ENCODE measurements at regions not wholly inside any gene's neighbourhood (a gene's known extent, or its start where the extent isn't known, plus 50 kb on each side); places are given as distances from the start of the nearest gene placed in this dataset.

DNA sequence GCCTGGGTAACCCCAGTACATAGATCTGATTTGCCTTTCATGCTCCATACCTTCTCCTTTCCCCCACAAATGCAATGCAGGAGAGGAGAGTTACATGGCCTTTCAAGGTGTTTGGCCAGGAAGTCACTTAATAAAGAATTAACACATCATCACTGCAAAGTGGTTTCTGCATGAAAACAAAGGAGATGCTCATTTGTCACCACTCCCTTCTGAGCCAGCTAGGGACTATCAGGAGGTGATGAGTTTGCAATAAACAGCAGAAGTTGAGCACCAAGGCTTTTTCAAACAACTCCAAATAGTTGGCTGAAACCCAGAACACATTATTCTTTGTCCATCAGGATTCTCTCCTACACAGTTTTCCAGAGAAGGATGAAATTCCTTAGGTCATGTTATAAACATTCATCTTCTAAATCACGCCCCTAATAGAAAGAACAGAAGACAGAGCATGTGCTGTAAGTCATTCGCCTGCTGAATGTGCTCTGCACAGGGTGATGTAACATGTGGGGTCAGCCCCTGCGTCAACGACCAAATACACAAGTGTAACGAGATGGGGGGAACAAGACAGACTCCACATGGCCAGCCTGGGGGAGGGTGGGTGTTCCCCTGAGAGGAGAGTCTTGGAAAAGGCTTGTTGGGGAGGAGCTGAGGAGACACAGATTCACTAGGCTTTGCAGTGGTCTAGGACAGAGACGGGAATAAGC, 87.3 kb upstream of the RMDN2 start:
- no peak for DNase-seq (ENCODE audit: low read depth in 2 of 2)

DNA sequence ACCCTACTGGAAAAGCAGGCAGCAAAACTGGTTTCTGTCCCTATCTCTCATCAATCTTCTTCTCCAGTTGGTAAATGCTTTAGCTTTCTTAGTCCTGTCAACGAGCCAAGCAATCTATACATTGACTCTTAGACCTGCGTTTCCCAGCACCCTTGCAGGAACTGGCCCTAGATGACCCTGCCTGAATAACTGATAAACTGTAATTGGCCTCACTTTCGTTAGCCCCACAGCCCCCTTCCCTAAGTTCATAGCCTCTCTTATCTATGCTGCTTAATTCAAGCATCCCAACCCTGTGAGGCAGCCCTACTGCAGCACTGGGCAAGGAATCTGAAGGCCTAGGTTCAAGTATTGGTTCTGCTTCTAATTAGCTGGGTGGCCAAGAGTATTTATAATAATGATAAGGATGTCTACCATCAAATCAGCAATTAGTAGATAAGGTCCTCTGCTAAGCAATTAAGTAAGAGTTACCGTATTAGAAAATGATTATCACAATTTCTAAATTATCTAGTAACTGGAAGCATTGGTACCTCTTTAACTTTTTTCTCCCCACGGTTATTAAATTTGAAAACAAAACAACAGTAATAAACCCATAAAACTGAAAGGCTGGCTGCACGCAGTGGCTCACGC, 86.4 kb upstream of the RMDN2 start:
- no peak for DNase-seq (ENCODE audit: low read depth in 2 of 2)

DNA sequence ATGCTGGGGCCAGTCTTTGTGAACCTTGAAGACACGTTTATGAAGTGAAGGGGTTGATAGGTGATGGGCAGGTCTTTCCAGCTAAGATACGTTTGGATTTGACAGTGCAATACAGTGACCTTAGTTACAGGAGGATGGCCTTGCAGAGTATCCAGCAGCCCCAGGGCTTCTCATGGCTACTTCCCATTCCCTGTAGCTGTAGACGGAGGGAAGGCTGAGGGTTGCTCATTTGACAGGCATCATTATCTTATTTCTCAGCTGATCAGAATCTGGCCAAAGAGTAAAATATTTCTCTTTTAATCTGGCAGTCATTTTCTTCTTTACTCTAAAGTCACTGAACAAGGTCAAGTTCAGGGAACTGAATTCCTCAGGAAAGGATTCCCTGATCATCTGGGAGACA, 85.1 kb upstream of the RMDN2 start:
- no peak for DNase-seq (ENCODE audit: low read depth in 2 of 2)

DNA sequence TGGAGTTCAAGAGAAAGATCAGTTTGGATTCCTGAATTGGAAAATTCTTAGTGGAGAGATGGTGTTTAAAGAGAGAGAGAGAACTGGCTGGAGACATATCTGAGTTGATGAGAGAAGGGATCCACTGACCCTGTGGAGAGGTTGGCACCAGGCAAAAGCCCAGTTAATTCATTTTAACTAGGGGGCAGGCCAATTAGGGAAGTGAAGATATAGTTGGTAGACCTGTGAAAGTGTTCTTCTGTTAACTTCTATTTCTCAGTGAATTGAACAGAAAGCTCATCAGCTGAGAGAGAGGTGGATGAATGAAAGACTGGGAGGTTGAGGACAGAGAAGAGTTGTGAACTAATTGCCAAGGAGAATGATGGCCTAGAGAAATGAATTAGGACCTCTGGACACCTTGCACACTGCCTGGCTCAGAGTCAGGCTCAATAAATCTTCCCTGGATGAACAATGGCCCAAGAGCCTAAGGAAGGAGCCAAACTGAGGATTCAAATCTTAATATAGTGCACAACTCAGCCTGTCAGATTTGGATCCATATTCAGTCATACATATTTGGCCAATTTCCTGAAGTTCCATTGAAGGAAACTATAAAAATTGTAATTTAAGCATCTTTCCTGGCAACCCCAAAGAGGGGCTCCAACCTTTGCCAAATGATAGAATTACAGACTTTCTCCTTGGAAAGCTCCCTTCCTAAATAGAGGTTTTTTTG, 82.2 kb upstream of the RMDN2 start:
- no peak for DNase-seq (ENCODE audit: low read depth in 2 of 2)

GRCh38 chr2:37843556-37843955, 81.5 kb upstream of the RMDN2 start:
- DNase-seq (ENCODE audit: low read depth in 2 of 2), result no peak

- DNase-seq (ENCODE audit: low read depth in 2 of 2), result no peak
Observed at GRCh38 chr2:37846207-37846606, 78.9 kb upstream of the RMDN2 start.

DNA sequence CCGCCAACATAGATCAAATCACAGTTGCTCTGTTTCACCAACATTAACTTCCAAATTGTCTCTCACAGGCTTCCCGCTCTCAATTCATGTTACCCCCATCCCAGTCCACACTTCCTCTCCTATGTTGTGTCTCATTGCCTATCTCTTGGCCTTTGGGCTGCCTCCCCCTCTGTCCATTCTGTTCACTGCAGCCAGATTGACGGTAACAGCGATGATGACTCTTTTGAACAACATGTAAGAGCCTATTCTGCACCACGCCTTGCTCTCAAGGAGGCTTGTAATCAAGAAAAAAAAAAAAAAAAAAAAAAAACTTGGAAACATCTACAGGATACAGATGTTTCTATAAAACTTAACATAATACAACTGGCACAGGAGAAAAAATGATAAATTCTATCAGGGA, 77.3 kb upstream of the RMDN2 start:
- DNase-seq (ENCODE audit: low read depth in 2 of 2), result no peak

DNA sequence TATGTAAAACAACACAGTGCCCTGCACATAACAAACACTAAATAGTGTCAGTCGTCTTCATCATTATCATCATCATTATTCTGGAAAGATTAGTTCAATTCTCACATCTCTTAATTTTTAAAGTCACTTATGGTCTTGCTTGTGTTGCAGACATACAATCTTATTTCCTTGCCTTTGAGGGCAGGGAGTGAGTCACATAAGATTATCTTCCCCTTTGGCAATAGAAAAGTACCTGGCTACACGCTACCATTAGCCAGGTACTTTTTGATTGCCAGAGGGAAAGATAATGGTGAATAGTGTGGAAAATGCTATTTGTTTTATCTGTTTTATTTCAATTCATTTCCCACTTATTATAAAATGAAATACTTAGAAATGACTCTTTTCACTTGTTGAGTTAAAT, 76.6 kb upstream of the RMDN2 start:
- DNase-seq (ENCODE audit: low read depth in 2 of 2), result no peak

GRCh38 chr2:37849911-37850310, 75.2 kb upstream of the RMDN2 start:
- no peak for DNase-seq (ENCODE audit: low read depth in 2 of 2)

GRCh38 chr2:37851428-37851827, 73.7 kb upstream of the RMDN2 start:
- no peak for DNase-seq (ENCODE audit: low read depth in 2 of 2)

GRCh38 chr2:37851828-37852584, 73.1 kb upstream of the RMDN2 start:
- DNase-seq (ENCODE audit: low read depth in 2 of 2), result no peak

DNA sequence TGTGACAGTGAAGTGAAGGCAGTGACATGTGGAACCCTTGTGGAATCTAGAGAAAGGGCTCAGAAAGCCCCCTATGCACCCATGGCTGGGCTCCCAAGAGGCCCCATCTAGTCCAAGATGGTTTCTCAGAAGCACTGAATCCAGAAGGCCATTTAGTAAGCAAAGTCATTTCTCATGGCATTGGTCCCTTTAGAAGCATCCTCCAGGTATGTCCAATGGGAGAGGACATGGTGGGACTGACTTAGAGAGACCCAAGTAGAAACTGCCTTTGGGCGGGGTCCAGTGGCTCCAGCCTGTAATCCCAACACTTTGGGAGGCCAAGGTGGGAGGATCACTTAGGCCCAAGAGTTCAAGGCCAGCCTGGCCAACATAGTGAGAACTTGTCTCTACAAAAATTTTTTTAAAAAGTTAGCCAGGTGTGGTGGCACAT, 72.5 kb upstream of the RMDN2 start:
- DNase-seq (ENCODE audit: low read depth in 2 of 2), result no peak

DNA sequence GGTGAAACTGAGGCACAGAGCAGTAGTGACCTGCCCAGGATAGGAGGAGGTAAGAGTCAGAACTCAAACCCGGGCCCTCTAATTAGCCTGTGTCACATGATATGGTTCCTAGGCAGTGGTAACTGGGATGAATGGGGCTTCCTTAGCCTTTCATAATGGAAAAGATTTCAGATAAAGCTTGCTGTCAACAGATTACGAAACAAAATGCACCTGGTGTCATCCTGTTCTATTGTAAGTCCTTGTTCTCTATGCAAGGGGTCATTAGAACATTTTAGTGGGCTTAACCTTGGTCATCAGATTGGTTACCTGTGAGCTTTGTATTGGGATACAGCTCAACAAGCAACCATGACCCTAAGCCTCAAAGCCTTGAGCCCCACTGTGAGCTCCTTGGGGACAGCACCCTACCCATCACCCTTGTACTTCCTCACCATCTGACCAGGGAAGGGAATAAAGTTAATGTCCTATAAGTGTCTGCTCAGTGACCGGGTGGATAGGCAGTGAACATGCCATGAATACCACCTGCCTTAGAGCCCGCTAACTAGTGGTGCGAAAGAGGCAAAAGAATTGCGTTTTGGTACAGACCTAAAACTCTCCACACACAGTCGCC, 70.3 kb upstream of the RMDN2 start:
- DNase-seq (ENCODE audit: low read depth in 2 of 2), result no peak

GRCh38 chr2:37855283-37856041, 69.6 kb upstream of the RMDN2 start:
- no peak for DNase-seq (ENCODE audit: low read depth in 2 of 2)

GRCh38 chr2:37856101-37856751, 68.9 kb upstream of the RMDN2 start:
- no peak for DNase-seq (ENCODE audit: low read depth in 2 of 2)

GRCh38 chr2:37857575-37858399, 67.3 kb upstream of the RMDN2 start:
- no peak for DNase-seq (ENCODE audit: low read depth in 2 of 2)

GRCh38 chr2:37858400-37858711, 66.7 kb upstream of the RMDN2 start:
- DNase-seq (ENCODE audit: low read depth in 2 of 2), result no peak

GRCh38 chr2:37858725-37859267, 66.3 kb upstream of the RMDN2 start:
- no peak for DNase-seq (ENCODE audit: low read depth in 2 of 2)

GRCh38 chr2:37862620-37863019, 62.5 kb upstream of the RMDN2 start:
- no peak for DNase-seq (ENCODE audit: low read depth in 2 of 2)

GRCh38 chr2:37864217-37864616, 60.9 kb upstream of the RMDN2 start:
- no peak for DNase-seq (ENCODE audit: low read depth in 2 of 2)
